GM12892 (cell line): ENCODE measurements at regions not wholly inside any gene's neighbourhood (a gene's known extent, or its start where the extent isn't known, plus 50 kb on each side); places are given as distances from the start of the nearest gene placed in this dataset.

Source experiments
- POLR2A ChIP-seq: IDR thresholded peaks from 2 replicates; pipeline ENCODE4 v1.6.1; 2011; ENCODE audit warnings: low read depth, low read length, control low read depth
- POLR2AphosphoS5 ChIP-seq: IDR thresholded peaks from 2 replicates; pipeline ENCODE4 v1.6.1; 2011; ENCODE audit warnings: low read depth, low read length, control low read depth

DNA sequence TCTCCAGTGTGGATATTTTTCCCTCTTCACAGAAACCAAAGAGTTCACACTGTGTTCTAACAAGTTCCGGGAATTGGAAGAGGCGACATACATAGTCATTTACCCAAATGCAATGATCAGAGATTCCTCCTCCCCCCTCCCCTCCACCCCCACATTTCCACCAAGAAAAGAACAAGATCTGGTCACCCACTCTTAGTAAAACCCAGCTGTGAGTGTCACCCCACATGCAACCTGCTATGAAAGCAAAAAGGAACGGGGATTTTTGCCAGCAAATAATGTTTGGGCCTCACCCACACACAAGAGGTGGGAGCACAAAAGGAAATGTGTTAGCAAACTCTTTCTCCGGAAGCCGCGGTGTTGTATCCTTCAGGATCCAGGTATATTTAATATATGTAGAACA, 745.0 kb upstream of the AUTS2 start:
- TF ChIP-seq POLR2A (no peak), POLR2AphosphoS5 (no peak)
